Adrenal gland (tissue), 9 donors: ENCODE measurements at regions not wholly inside any gene's neighbourhood (a gene's known extent, or its start where the extent isn't known, plus 50 kb on each side); places are given as distances from the start of the nearest gene placed in this dataset.
"Not testable (repeated sequence)": the region's sequence is repeated elsewhere in the genome, so short reads cannot be mapped to it uniquely, and the experiment has no call there.

ENCODE experiments used
- DNase-seq, 7 donors: peaks; one replicate each; pipeline ENCODE4 v3.0.0-alpha.2; 2019 to 2020
- H3K27ac ChIP-seq, 5 donors: fragments of 200-600 bp; sonication (generic) in 4 of 5; 1 replicate in 3 of 5; 2 replicates in 2 of 5; pipeline versions ENCODE4 v1.5.1 to v1.8.0; 2016 to 2020; ENCODE audit warnings: mild to moderate bottlenecking in 1 of 5
- H3K27me3 ChIP-seq: fragments of 200-600 bp; 2 replicates; pipeline ENCODE4 v1.8.0; 2021
- H3K36me3 ChIP-seq, 2 donors: fragments of 200-600 bp; replicated peaks in 1 of 2; 1 replicate in 1 of 2; 2 replicates in 1 of 2; pipeline versions ENCODE4 v1.5.1 to v1.8.0; 2018 to 2022
- H3K4me1 ChIP-seq, 2 donors: fragments of 200-600 bp; replicated peaks in 1 of 2; 1 replicate in 1 of 2; 2 replicates in 1 of 2; pipeline versions ENCODE4 v1.5.1 to v1.8.0; 2018 to 2021
- H3K4me3 ChIP-seq, 4 donors: fragments of 200-600 bp; sonication (generic) in 3 of 4; one replicate each; pipeline ENCODE4 v1.5.1; 2016 to 2018
- H3K9me3 ChIP-seq, 3 donors: fragments of 200-600 bp; sonication (generic) in 1 of 3; replicated peaks in 1 of 3; 1 replicate in 2 of 3; 2 replicates in 1 of 3; pipeline versions ENCODE4 v1.5.1 to v1.8.0; 2016 to 2021
- POLR2A ChIP-seq, 2 donors: fragments of 450-650 bp; IDR thresholded peaks; one replicate each; pipeline ENCODE4 v1.6.1; 2017; ENCODE audit warnings: antibody characterized with exemption in 2 of 2, mild to moderate bottlenecking in 2 of 2, moderate library complexity in 1 of 2
- WGBS, 4 donors: extraction: QIAGEN DNeasy Blood & Tissue Kit in 2 of 4; methylation state at CpG; one replicate each; pipeline versions ENCODE4 v1.1.5 to v1.1.7; 2013 to 2017; 5-methylcytosine and 5-hydroxymethylcytosine counted together
- intact Hi-C, 2 donors: fragments of 100-400 bp; cut with DNase I; formaldehyde crosslinking; loops; one replicate each; pipeline versions ENCODE4 v1.14.1 to v1.15.0; 2022 to 2023
- TF ChIP-seq, protein P1 (sequence below), 6 experiments: fragments of 450-650 bp in 4 of 6; fragments of 200-600 bp in 2 of 6; sonication (generic) in 1 of 6; IDR thresholded peaks; 1 replicate in 5 of 6; 2 replicates in 1 of 6; pipeline versions ENCODE4 v1.5.1 to v1.8.0; 2016 to 2021; ENCODE audit warnings: antibody characterized with exemption in 6 of 6, mild to moderate bottlenecking in 2 of 6, moderate library complexity in 1 of 6
- donor health status: healthy with polysubstance abuse.
- donor health status: Bipolar disorder and iron deficiency.
- donor health status: DM: yes; HTN: yes; CAD: no.
- donor health status: DM: no; HTN: no; CAD: no.
- donor health status: DM: no; HTN: no; CAD: no.

GRCh38 chr10:3260066-3260834 is 87.7 kb upstream of the PITRM1 start:
- Histone ChIP-seq H3K9me3 (no peaks in the 10 kb centered on the region), H3K4me1 (no peaks in the 10 kb centered on the region), H3K27ac (no peak overlapping the region), H3K36me3 (no peaks in the 10 kb centered on the region), H3K4me3 (no peak overlapping the region), H3K27me3 (no peaks in the 10 kb centered on the region)
- no peak for DNase-seq
- 84 to 94% (median 89%) methylated on average over 15 to 18 of the region's 18 CpGs for WGBS, 4 donors
- no peak for TF ChIP-seq POLR2A (IDR thresholded peaks at IDR 0.05)
- TF ChIP-seq, protein P1, sequence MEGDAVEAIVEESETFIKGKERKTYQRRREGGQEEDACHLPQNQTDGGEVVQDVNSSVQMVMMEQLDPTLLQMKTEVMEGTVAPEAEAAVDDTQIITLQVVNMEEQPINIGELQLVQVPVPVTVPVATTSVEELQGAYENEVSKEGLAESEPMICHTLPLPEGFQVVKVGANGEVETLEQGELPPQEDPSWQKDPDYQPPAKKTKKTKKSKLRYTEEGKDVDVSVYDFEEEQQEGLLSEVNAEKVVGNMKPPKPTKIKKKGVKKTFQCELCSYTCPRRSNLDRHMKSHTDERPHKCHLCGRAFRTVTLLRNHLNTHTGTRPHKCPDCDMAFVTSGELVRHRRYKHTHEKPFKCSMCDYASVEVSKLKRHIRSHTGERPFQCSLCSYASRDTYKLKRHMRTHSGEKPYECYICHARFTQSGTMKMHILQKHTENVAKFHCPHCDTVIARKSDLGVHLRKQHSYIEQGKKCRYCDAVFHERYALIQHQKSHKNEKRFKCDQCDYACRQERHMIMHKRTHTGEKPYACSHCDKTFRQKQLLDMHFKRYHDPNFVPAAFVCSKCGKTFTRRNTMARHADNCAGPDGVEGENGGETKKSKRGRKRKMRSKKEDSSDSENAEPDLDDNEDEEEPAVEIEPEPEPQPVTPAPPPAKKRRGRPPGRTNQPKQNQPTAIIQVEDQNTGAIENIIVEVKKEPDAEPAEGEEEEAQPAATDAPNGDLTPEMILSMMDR (IDR thresholded peaks at IDR 0.05): no peak
- intact Hi-C loops: no loop called here

GRCh38 chr10:3259499-3259898 is 86.9 kb upstream of the PITRM1 start:
- Histone ChIP-seq H3K27me3 (no peaks in the 10 kb centered on the region), H3K36me3 (no peaks in the 10 kb centered on the region), H3K4me3 (no peak overlapping the region), H3K27ac (no peak overlapping the region), H3K9me3 (no peaks in the 10 kb centered on the region), H3K4me1 (no peaks in the 10 kb centered on the region)
- no peak for TF ChIP-seq POLR2A (IDR thresholded peaks at IDR 0.05)
- intact Hi-C loops: no loop called here
- no peak for DNase-seq
- 90 to 96% (median 93%) methylated on average over 11 of the region's 11 CpGs for WGBS, 4 donors

- intact Hi-C loops: no loop called here
- TF ChIP-seq POLR2A (IDR thresholded peaks at IDR 0.05): no peak
- TF ChIP-seq, protein P1 (IDR thresholded peaks at IDR 0.05): no peak
- WGBS, 4 donors: 78 to 85% (median 80%) methylated on average over 7 of the region's 7 CpGs
- Histone ChIP-seq H3K4me3 (no peak overlapping the region), H3K4me1 (no peaks in the 10 kb centered on the region), H3K9me3 (no peaks in the 10 kb centered on the region), H3K36me3 (no peaks in the 10 kb centered on the region), H3K27me3 (no peaks in the 10 kb centered on the region), H3K27ac (no peak overlapping the region)
- DNase-seq: no peak
Measured at GRCh38 chr10:3258394-3258793, 85.8 kb upstream of the PITRM1 start.

- Histone ChIP-seq H3K36me3 (no peaks in the 10 kb centered on the region), H3K4me1 (no peaks in the 10 kb centered on the region), H3K9me3 (no peaks in the 10 kb centered on the region), H3K4me3 (no peak overlapping the region), H3K27me3 (no peaks in the 10 kb centered on the region), H3K27ac (no peak overlapping the region)
- intact Hi-C loops: no loop called here
- TF ChIP-seq, protein P1 (IDR thresholded peaks at IDR 0.05): no peak
- no peak for TF ChIP-seq POLR2A (IDR thresholded peaks at IDR 0.05)
- no peak for DNase-seq
- 73 to 90% (median 81%) methylated on average over 4 of the region's 4 CpGs for WGBS, 4 donors
Measured at GRCh38 chr10:3255616-3256015, 83.0 kb upstream of the PITRM1 start.

GRCh38 chr10:3255075-3255474 is 82.5 kb upstream of the PITRM1 start:
- no peak for DNase-seq
- intact Hi-C loops: no loop called here
- Histone ChIP-seq H3K27me3 (no peaks in the 10 kb centered on the region), H3K9me3 (no peaks in the 10 kb centered on the region), H3K27ac (no peak overlapping the region), H3K4me3 (no peak overlapping the region), H3K36me3 (no peaks in the 10 kb centered on the region), H3K4me1 (no peaks in the 10 kb centered on the region)
- no peak for TF ChIP-seq POLR2A (IDR thresholded peaks at IDR 0.05)
- TF ChIP-seq, protein P1 (IDR thresholded peaks at IDR 0.05): no peak
- WGBS, 4 donors: 75 to 81% (median 78%) methylated on average over 5 of the region's 5 CpGs

GRCh38 chr10:3253974-3254373 is 81.4 kb upstream of the PITRM1 start:
- H3K27ac ChIP-seq, H3K4me3 ChIP-seq, H3K36me3 ChIP-seq, H3K9me3 ChIP-seq, intact Hi-C loops, H3K4me1 ChIP-seq, DNase-seq, H3K27me3 ChIP-seq: not testable (repeated sequence)
- 83 to 90% (median 84%) methylated on average over 3 of the region's 3 CpGs for WGBS, 4 donors
